Renal pelvis (tissue), 1 donor: ENCODE measurements at regions not wholly inside any gene's neighbourhood (a gene's known extent, or its start where the extent isn't known, plus 50 kb on each side); places are given as distances from the start of the nearest gene placed in this dataset.

Experiments used
- DNase-seq: peaks from one replicate; pipeline ENCODE4 v3.0.0-alpha.2; 2013

DNA sequence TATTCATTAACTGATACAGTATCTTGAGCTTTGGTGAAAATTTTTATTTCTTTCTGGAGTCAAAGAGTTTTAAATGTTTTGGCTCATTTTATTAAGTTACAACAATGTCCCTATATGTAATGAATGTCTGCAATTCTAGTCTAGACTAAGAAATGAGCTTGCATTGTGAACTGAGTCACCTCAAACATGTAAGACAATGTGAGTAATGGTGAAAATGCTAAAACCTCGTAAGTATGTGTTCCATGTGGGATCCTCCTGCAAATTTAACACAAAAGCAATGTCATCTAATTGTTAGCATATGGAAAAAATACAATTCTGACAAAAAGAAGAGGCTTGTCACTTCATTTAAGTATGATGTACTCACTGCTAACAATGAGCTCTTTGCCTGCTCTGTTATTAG lies 480.5 kb upstream of the FSTL5 start:
- no peak for DNase-seq

DNA sequence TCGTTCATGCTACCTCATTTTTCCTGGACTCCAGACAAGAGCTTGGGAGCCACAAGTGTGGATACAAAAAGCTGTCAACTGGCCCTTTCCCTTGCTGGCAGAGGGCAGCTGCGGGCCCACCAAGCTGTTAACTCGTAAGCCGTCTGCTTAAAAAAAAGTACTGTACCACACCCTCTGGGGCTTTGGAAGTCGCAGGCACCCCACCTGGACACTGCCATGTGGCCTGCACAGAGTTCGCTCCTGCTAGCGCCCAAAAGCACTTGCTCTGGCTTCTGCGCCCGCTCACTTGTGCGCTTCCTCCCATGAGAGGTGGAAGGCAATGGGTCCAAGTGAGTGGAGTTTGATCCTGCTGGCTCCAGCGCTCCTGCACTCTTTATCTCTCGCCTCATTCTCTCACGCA lies 476.4 kb upstream of the FSTL5 start:
- DNase-seq, result no peak

DNA sequence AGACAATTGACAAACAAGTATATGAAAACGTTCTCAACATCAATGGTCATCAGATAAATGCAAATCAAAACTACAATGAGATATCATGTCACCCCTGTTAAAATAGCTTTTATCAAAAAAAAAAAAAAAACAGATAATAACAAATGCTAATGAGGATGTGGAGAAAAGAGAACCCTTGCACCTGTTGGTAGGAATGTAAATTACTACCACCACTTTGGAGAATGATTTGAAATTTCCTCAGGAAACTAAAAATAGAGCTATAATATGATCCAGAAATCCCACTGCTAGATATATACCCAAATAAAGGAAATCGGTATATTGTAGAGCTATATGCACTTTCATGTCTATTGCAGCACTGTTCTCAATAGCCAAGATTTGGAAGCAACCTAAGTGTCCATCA lies 470.6 kb upstream of the FSTL5 start:
- DNase-seq, result no peak

DNA sequence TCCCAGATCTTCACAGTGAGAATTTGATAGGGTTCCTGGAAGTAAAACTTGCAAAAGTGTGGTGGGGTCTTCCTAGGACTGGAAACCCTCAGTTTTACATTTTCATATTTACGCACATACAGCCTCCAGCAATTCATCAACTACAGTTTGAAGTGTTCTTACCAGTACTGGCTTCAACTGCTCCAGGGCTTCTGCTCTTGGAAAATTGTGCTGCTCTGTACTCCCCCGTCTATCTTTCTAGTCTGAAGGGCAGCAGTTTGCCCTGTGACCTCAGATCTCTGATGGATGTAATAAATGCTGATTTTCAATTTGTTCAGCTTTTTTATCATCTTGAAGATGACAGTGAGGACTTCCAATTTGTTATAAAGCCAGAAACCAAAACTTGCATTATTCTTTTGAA lies 458.9 kb upstream of the FSTL5 start:
- DNase-seq, result no peak

DNA sequence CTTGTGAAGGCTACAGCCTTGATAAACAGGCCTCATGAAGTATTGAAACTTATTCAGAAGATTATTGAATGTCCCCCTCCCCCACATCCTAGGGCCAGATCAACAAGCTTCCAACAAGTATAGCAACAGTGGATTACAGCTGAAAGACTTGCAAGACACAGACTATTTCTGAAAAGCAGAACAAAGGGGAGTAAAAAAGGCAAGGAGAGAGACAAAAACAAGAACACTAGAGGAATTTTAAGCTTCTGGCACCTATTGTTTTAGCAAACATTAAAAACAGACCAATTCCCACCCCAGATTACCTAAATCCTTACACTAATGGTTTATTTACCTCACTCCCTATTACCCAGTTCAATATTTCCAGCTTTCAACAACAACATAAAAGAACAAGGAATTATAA lies 446.3 kb upstream of the FSTL5 start:
- no peak for DNase-seq

DNA sequence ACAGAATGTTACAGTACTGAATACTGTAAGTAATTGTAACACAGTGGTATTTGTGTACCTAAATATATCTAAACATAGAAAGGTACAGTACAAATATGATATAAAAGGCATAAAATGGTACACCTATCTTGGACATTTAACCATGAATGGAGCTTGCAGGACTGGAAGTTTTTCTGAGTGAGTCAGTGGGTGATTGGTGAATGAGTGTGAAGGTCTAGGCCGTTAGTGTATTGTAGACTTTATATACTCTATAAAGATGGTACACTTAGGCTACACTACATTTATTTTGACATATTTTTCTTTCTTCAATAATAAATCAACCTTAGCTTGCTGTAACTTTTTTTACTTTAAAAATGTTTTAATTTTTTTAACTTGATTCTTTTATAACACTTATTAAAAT lies 422.5 kb upstream of the FSTL5 start:
- DNase-seq, result no peak

DNA sequence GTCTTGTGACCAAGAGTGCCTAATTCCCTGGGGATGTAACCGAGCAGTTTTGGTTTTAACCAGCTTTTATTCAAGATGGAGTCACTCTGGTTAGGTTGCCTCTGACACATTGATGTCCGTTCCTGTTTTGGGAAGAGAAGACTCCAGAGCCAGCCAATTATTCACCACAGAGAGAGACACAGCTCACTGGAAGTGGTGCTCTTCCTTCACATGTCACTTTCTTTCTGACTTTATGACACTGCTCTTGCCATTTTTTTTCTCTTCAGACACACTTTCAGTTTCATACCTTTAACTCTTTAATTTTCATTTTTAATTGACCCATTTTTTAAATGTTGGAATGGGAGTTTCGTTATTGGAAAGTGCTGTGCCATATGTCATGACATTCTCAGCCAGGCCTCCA lies 418.4 kb upstream of the FSTL5 start:
- DNase-seq, result no peak

DNA sequence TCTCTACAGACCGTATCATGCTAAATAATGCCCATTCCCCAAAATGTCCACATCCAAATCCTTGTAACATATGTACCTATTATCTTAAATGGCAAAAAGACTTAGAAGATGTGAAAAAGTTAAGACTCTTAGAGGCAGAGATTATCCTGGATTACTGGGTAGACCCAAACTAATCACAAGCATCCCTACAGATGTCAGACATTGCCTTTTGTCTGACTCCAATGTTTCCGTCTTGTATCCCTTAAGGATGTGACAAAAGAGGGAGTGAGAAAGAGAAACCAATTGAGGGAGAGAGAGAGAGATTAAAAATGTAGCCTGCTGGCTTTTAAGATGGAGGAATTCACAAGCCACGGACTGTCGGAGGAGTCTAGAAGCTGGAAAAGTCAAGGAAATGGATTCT lies 401.9 kb upstream of the FSTL5 start:
- DNase-seq, result no peak

DNA sequence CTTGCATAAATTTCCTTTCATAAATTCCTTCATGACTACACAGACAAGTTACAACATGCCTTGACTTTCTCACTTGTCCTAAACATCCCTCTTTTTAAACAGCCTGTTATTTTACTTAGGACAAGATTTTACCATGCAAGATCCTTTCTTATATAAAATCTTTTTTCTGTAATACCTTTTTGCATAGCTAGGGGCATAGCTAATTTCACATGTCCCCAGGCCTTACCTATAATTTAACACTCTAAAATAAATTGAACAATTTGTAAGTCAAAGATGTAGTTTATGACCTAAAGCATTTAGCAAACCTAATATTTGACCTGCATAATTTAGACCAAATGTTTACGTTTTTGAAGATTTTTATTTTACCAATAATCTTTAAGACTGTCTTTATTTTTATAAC lies 396.3 kb upstream of the FSTL5 start:
- DNase-seq, result no peak

DNA sequence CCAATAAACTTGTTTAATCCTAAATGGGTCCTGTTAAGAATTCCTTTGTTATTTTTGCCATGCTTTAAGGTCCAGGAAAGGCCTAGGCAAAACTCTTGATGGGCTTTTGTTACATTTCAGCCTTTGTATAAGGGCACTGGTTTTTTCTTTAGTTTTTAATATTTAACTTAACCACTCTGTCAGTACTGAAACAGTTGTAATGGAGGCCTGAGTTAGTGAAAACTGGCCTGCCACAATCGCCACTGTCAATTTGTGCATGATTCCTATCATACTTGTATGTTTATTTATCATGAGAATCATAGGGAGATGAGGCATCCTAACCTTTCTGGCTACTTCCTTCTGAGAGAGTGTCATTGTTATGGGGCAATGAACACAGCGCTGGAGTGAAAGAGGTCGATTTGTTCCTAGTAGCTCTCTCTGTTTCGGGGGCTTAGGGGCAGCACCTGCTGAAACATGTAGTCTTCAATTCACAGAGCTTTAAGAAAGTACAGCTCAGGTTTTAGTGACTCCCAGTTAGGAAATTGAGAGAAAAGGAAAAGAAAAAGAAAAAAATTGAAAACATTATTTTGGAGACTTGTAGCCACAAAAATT lies 393.8 kb upstream of the FSTL5 start:
- no peak for DNase-seq

DNA sequence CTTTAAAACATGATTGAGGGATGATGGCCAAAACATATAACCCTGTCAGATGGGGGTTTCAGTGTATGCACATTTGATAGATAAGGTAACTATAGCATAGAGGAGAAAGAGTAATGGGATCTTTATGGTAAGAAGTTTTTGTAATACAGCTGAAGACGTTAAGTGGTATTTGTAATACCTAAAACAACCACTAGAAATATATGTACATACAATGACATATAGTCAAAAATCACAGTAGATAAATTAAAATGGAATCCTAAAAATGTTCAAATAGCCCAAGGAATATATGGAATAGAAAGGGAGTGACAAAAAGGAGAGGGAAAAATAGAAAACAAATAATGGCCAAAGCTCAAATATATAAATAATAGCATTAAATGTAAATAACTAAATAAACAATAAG lies 371.3 kb upstream of the FSTL5 start:
- no peak for DNase-seq

DNA sequence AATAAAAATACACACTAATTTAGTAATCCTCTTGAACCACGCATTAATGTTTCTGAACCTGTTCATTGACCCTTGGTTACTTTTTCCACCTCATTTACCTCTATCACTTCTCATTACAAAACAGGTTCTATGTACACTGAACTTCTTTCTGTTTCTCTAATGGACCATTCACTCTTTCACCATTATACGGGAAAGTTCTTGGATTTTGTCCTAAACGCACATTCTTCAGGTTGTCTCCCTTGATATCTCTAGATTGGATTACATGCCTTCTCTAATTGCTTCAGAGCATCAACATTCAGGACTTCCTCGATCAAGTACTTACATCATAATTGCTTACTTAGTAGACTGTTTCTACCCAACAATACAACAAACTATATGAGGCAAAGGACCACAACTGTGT lies 359.4 kb upstream of the FSTL5 start:
- no peak for DNase-seq

DNA sequence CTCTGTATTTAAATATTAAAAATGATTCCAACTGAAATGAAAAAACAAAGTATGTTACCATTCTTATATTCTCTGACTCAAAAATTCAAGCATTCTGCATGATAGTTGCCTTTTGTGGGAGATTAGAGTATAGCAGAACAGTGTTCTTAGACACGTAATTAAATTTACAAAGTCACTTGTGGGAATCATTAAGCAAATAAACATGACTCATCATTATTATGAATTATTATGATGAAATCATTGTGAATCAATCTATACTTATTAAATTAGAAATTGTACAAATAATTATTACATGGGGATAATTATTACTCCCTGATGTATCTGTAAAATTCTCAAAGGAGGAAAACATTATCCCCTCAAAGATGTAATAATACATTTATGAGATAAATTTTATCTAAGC lies 358.9 kb upstream of the FSTL5 start:
- no peak for DNase-seq

DNA sequence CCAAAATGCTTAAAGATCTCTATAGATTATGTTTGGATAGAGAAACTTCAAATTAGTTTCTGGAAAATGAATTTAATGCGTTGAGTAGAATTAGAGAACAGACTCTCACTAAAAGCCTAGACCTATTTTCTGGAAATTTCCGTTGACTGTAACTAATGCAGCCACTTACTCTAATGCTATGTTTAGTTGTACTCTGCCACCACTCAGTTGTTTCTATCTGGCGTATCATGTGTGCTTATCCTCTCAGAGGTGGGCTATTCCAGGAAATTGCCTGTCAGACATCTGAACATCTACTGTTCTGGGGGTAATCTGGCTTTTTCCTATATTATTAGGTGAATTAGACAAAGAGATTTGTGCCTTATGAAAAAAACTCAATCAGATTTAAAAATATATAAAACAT lies 347.1 kb upstream of the FSTL5 start:
- DNase-seq, result no peak

DNA sequence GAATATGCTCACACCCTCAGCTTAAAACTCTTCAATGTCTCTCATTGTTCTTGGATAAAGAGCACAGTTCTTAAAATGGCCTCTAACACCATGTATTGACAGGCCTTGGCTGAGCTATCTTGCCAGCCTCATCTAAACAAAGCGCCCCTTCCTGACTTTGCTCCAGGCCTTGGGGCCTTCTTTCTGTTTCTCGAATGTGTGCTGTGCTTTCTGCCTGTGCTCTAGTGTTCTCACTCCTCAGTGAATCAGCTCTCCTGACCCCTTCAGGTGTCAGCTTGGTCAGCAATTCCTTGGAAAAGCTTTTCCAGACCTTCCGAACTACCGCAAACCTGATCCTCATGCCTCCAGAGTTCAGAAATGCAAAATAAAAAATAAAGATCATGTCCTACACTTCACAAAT lies 346.3 kb upstream of the FSTL5 start:
- no peak for DNase-seq

DNA sequence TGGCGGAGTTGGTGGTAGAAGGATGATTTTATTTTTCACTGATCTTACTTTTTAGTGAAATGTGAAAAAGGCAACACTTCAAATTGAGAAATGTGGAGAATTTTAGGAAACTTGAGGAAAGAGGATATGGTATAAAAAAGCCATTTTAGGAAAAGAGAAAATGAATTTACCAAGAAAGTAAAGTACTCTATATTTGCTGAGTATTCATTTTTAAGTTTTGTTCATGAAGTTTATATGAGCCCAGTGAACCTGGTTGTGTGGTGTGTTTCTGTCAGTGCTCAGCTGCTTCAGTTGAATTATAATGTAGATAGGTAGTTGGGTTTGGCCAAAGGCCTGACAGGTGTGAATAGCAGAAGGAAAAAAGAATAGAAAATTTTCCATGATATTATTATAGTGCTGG lies 345.5 kb upstream of the FSTL5 start:
- no peak for DNase-seq

DNA sequence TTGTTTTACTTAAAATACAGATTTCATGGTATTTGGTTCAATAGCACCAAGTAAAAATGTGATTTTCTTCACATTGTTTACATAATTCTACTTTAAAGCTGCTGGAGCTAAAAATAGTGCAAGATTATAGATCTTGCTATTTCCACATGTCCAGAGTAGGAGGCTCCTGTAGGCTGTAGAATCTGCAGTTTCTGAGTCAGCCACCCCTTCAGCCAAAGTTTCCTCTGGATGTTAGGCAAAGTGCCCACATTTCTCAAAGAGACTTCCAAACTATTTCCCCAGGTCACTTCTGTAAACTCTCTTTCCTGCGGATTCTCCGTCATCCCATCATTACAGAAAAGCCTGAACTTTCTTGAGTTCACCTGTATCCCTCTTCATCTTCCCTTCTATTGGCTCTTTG lies 342.5 kb upstream of the FSTL5 start:
- DNase-seq, result no peak

DNA sequence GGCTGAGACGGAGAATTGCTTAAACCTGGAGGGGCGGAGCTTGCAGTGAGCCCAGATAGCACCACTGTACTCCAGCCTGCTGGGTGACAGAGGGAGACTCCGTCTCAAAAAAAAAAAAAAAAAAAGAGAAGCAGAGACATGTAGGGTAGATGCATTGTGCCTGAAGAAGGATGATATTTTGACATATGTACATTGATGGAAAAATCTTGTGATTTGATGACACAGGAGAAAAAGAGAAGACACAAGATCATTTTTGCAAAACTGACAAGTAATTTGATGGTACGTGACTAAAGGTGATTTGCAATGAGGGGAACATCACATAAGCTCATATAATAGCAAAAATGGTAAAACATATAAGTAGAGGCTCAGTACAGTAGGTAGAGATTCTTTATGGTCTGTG lies 340.1 kb upstream of the FSTL5 start:
- no peak for DNase-seq

DNA sequence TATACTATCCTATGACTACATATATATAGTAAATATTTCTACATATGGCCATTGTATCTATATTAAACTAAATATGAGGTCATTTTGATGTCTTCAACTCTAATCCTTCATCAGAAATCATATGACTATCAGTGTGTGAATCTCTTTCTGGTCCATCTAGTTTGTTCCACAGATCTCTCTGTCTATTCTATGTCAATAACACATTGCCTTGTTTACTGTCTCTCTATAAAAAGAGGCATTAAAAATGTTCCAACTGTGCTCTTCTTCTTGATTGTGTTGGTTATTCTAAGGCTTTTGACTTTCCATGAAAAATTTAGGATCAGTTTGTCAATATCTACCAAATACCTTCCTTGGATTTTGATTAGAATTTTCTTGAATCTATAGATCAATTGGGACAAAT lies 338.3 kb upstream of the FSTL5 start:
- no peak for DNase-seq

DNA sequence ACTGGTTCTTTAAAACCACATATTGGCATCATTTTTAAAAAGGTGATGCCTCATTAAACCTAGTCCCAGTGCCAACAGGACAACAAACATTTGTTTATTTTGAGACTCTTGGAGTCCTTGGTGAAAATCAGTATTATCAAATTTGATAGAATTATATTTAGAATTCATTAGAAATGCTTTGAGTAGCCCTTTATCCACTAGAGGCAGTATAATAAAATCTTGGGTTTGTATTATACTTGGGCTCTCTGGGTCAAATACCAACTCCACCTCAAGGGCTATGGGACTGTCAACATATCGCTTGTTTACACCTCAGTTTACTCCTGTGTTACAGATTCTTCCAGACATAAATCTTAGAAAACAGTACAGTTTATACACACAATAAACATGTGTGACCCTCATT lies 335.7 kb upstream of the FSTL5 start:
- no peak for DNase-seq

DNA sequence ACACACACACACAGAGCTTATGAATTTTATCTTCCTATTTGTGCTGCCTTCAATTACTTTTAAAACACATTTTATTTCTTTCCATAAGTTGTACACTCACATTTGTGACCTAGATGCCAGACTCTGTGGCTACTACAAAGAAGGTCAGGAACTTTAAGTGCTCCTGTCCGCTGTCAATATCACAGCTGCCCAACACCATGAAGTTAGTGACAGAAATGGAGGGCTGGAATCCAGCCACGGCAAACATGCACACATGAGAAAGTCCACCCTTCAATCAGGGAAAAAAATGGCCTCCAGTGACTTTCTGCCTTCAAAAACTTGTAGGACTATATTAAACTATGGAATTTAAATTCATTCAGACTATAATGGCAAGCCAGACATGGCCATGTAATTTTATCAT lies 334.4 kb upstream of the FSTL5 start:
- DNase-seq, result no peak

DNA sequence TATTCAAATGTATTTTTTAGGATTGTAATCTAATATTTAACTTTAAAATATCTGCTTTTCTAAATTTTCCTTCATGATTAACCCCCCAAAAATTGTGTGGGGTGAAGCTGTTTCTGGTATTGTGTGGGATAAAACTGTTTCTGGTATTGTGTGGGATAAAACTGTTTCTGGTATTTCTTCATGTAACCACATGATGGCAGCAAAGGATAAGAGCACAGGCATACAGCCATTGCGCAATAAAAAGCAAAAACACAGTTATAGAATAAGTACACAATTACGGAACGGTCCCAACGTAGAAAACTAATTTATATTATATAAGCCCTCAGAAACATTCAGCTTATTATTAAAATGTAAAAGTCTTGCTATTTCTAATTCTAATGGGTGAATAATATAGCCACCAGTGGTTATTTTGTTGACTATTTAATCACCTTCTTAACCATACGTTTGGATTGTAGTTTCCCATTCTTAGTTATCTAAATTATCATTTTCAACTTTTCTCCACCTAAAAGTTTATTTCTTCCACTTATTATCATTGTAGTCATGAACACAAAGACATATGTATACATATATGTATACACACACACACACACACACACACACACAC lies 333.9 kb upstream of the FSTL5 start:
- peak; percentile 22 for DNase-seq

DNA sequence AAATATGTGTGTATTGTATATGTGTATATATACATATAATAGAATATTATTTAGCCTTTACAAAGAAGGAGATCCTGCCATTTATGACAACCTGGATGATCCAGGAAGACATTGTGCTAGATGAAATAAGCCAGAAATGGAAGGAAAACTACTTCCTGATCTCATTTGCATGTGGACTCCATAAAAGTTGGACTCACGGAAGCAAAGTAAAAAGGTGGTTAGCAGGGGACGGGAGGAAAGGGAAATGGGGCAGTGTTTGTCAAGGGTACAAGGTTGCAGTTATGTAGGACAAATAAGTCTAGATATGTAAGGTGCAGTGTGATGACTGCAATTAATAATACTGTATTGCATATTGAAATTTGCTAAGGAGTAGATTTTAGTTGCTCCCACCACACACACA lies 331.1 kb upstream of the FSTL5 start:
- no peak for DNase-seq

DNA sequence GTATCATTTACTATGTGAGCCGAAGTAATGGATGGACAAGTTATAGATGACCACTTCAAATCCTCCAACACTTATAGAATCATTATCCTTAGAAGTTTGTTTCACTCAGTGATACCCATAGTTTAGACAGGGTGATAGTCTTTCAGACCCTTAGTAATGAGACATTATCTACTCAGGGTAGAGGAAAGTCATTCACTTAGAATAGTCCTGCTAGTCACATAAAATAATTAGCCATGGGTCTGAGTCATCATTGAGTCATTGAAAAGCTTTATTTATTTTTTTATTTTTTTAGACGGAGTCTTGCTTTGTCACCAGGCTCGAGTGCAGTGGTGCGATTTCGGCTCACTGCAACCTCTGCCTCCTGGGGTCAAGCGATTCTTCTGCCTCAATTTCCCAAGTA lies 321.7 kb upstream of the FSTL5 start:
- DNase-seq, result no peak

DNA sequence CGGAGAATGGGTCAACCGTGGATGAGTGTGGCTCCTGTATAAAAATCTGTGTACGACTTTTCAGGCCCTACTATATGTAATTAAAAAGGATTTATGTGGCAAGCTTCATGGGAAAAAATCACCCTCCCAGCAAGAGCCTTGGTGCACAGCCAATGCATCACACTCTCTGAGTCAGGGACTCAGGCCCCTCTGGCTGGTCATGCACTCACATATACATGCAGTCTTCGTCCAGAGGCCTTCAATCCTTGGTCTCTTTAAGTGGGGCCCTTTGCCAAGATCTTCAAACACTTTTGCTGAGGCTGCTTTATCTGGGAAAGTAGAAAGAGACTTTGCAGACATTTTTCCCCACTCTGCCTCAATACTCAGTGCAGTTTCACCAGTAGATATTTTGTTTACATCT lies 311.4 kb upstream of the FSTL5 start:
- DNase-seq, result peak; percentile 46
